IMR-90 (cell line): ENCODE measurements at regions not wholly inside any gene's neighbourhood (a gene's known extent, or its start where the extent isn't known, plus 50 kb on each side); places are given as distances from the start of the nearest gene placed in this dataset.

Experiments
- ATAC-seq: fragments of 200-7000 bp; cut with Tn5 transposase; 2 replicates; pipeline ENCODE4 v1.9.1; 2020; ENCODE audit warnings: low read depth, mild to moderate bottlenecking, moderate library complexity
- BruUV-seq: library from RNA; stranded (reverse); fragments of 400-500 nt; replicated peaks from 2 replicates; lab custom pipeline; 2021; lab: Mats Ljungman, UMichigan
- CTCF ChIA-PET: fragments of 300-600 bp; formaldehyde crosslinking; extraction: SDS; loops from one replicate; lab custom pipeline; 2021; ENCODE audit warnings: antibody characterized with exemption; lab: Yijun Ruan, JAX
- POLR2A ChIA-PET: fragments of 300-600 bp; sonication (Branson Sonifier 250); formaldehyde crosslinking; loops from one replicate; lab custom pipeline; 2022; ENCODE audit warnings: antibody characterized with exemption; ENCODE audit not compliant: unreplicated experiment; lab: Charles Lee
- DNase-seq: peaks from one replicate; pipeline ENCODE4 v3.0.0; 2013
- H2AFZ ChIP-seq: replicated peaks from 2 replicates; pipeline ENCODE3; 2013; ENCODE audit warnings: low read length, mild to moderate bottlenecking; ENCODE audit not compliant: poor library complexity
- H2AK5ac ChIP-seq: 2 replicates; pipeline ENCODE4 v1.6.1; 2013; ENCODE audit warnings: low read depth, low read length, inconsistent platforms
- H2AK9ac ChIP-seq: replicated peaks from 2 replicates; pipeline ENCODE3; 2013; ENCODE audit warnings: mild to moderate bottlenecking, low read depth, low read length, moderate library complexity; ENCODE audit not compliant: poor library complexity
- H2BK120ac ChIP-seq: 2 replicates; pipeline ENCODE4 v1.6.1; 2013; ENCODE audit warnings: low read depth, low read length, inconsistent platforms
- H2BK15ac ChIP-seq: 3 replicates; pipeline ENCODE4 v1.6.1; 2013; ENCODE audit warnings: low read depth, low read length, inconsistent platforms
- H2BK20ac ChIP-seq: 2 replicates; pipeline ENCODE4 v1.6.1; 2013; ENCODE audit warnings: low read depth, mild to moderate bottlenecking, inconsistent platforms, low read length, moderate library complexity
- H2BK5ac ChIP-seq: 2 replicates; pipeline ENCODE4 v1.6.1; 2013; ENCODE audit warnings: mild to moderate bottlenecking, low read depth, low read length, inconsistent platforms; ENCODE audit not compliant: poor library complexity, severe bottlenecking
- H3K14ac ChIP-seq: replicated peaks from 2 replicates; pipeline ENCODE4 v1.6.1; 2013; ENCODE audit warnings: low read depth, low read length, inconsistent platforms
- H3K18ac ChIP-seq: 2 replicates; pipeline ENCODE4 v1.6.1; 2013; ENCODE audit warnings: low read depth, low read length, control low read depth
- H3K23ac ChIP-seq: 2 replicates; pipeline ENCODE4 v1.6.1; 2013; ENCODE audit warnings: low read depth, low read length, inconsistent platforms
- H3K27ac ChIP-seq: 2 replicates; pipeline ENCODE4 v1.5.1; 2013; ENCODE audit warnings: mild to moderate bottlenecking, control low read depth, low read length; ENCODE audit not compliant: insufficient read depth
- H3K27me3 ChIP-seq: 2 replicates; pipeline ENCODE4 v1.6.1; 2013; ENCODE audit warnings: low read length; ENCODE audit not compliant: control insufficient read depth, insufficient read depth
- H3K36me3 ChIP-seq: 2 replicates; pipeline ENCODE4 v1.6.1; 2013; ENCODE audit warnings: low read length, mixed read lengths; ENCODE audit not compliant: control insufficient read depth, insufficient read depth
- H3K4ac ChIP-seq: 2 replicates; pipeline ENCODE4 v1.6.1; 2013; ENCODE audit warnings: low read depth, low read length, inconsistent platforms
- H3K4me1 ChIP-seq: 2 replicates; pipeline ENCODE4 v1.6.1; 2013; ENCODE audit warnings: low read length, mixed read lengths; ENCODE audit not compliant: control insufficient read depth, insufficient read depth
- H3K4me2 ChIP-seq: 2 replicates; pipeline ENCODE4 v1.6.1; 2013; ENCODE audit warnings: low read depth, mild to moderate bottlenecking, control low read depth, low read length, moderate library complexity
- H3K4me3 ChIP-seq: 2 replicates; pipeline ENCODE4 v1.5.1; 2013; ENCODE audit warnings: low read depth, mild to moderate bottlenecking, control low read depth, low read length, moderate library complexity; ENCODE audit not compliant: insufficient read depth
- H3K56ac ChIP-seq: 2 replicates; pipeline ENCODE4 v1.6.1; 2013; ENCODE audit warnings: low read length, inconsistent platforms; ENCODE audit not compliant: insufficient read depth; ENCODE audit errors: extremely low read depth
- H3K79me1 ChIP-seq, 2 experiments: 2 replicates each; pipeline ENCODE4 v1.6.1; 2013; ENCODE audit warnings: low read length in 2 of 2, inconsistent platforms in 1 of 2, low read depth in 1 of 2
- H3K9ac ChIP-seq: 2 replicates; pipeline ENCODE4 v1.6.1; 2013; ENCODE audit warnings: low read depth, low read length, control low read depth
- H3K9me1 ChIP-seq: 2 replicates; pipeline ENCODE4 v1.6.1; 2013; ENCODE audit warnings: low read length, inconsistent platforms; ENCODE audit not compliant: insufficient read depth
- H3K9me3 ChIP-seq: 2 replicates; pipeline ENCODE4 v1.6.1; 2013; ENCODE audit warnings: low read length; ENCODE audit not compliant: control insufficient read depth, insufficient read depth
- H4K20me1 ChIP-seq: 2 replicates; pipeline ENCODE4 v1.6.1; 2013; ENCODE audit warnings: low read length, inconsistent platforms; ENCODE audit not compliant: insufficient read depth
- H4K5ac ChIP-seq: 2 replicates; pipeline ENCODE4 v1.6.1; 2013; ENCODE audit warnings: mild to moderate bottlenecking, low read depth, low read length, control low read depth
- H4K8ac ChIP-seq, 2 experiments: 2 replicates each; pipeline ENCODE4 v1.6.1; 2013; ENCODE audit warnings: low read depth in 2 of 2, low read length in 2 of 2, control low read depth in 1 of 2, inconsistent platforms in 1 of 2
- H4K91ac ChIP-seq: 2 replicates; pipeline ENCODE4 v1.6.1; 2013; ENCODE audit warnings: low read depth, low read length, inconsistent platforms; ENCODE audit not compliant: insufficient read depth
- BHLHE40 ChIP-seq: fragments of 150-350 bp; IDR thresholded peaks from 2 replicates; pipeline ENCODE4 v1.6.1; 2016; ENCODE audit warnings: mild to moderate bottlenecking, low read depth, low read length
- FOS ChIP-seq: fragments of 150-350 bp; IDR thresholded peaks from 2 replicates; pipeline ENCODE4 v1.6.1; 2016; ENCODE audit warnings: low read depth, low read length
- WGBS, 2 experiments: methylation state at CpG; one replicate each; pipeline versions ENCODE4 v1.1.5 to v1.1.7; 2013; ENCODE audit warnings: missing lambda C conversion rate in 2 of 2; ENCODE audit not compliant: insufficient read length in 1 of 2; ENCODE audit errors: extremely low coverage in 2 of 2; 5-methylcytosine and 5-hydroxymethylcytosine counted together
- dilution Hi-C: fragments of 300-500 bp; cut with HindIII; formaldehyde crosslinking; loops from one replicate; pipeline ENCODE4 v1.14.3; 2018; ENCODE audit warnings: low sequenced_read_pairs; ENCODE audit not compliant: unreplicated experiment
- in situ Hi-C: fragments of 300-500 bp; cut with MboI; formaldehyde crosslinking; loops from 3 replicates; pipeline ENCODE4 v1.14.3; 2019; ENCODE audit warnings: low sequenced_read_pairs, inconsistent platforms, mixed read lengths
- intact Hi-C: fragments of 100-400 bp; cut with micrococcal nuclease; formaldehyde crosslinking; loops from 2 replicates; pipeline ENCODE4 v1.10.0; 2022
- TF ChIP-seq, protein P1 (sequence below): fragments of 150-350 bp; IDR thresholded peaks from 2 replicates; pipeline ENCODE4 v1.6.1; 2016; ENCODE audit warnings: low read depth, mild to moderate bottlenecking, low read length, moderate library complexity, borderline replicate concordance
- TF ChIP-seq, protein P2 (sequence below): fragments of 150-350 bp; IDR thresholded peaks from 2 replicates; pipeline ENCODE4 v1.6.1; 2017; ENCODE audit warnings: mild to moderate bottlenecking, antibody characterized with exemption, low read length, low read depth

DNA sequence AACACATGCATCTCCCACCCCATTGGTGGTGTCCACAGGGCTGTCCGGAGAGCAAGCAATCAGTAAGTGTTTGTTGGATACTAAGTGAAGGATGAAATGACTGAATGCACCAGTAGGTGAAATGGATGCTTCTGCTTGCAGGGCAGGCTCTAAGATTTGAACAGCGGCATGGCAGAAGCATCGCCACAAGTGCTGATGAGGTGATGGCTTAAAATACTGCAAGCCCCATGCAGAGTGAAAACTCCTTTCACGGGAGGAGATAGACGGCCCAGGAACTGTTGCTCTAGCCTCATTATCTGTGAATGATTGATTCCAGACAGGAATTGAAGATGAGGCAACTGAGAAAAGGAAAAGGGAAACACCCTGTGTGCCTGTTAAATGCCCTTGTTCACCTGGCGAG lies 158.9 kb downstream of the LY86 start:
- H3K56ac ChIP-seq: no peak overlapping the region

More for the DNA sequence above, 158.9 kb downstream of the LY86 start:
- WGBS, 2 experiments: 71% methylated on average over 2 of the region's 6 CpGs; no CpG with 5 or more reads in 1 of the 2 experiments
- Histone ChIP-seq H3K18ac (no peak overlapping the region), H2AK5ac (no peak overlapping the region), H3K9me1 (peaks cover 15% of the 10 kb centered on the region; the same call in 1 of the 2 replicates), H3K23ac (no peak overlapping the region), H4K91ac (no peak overlapping the region), H3K27me3 (no peaks in the 10 kb centered on the region; the same call in 1 of the 2 replicates), H3K9me3 (no peaks in the 10 kb centered on the region), H3K4ac (no peak overlapping the region), H2BK15ac (no peak overlapping the region), H3K14ac (no peak overlapping the region), H3K4me1 (peaks cover 17% of the 10 kb centered on the region), H3K27ac (no peak overlapping the region), H3K9ac (no peak overlapping the region), H2BK5ac (no peak overlapping the region), H3K36me3 (no peaks in the 10 kb centered on the region), H4K5ac (no peak overlapping the region), H4K20me1 (no peaks in the 10 kb centered on the region), H2BK20ac (no peak overlapping the region), H3K4me2 (no peak overlapping the region), H3K79me1 (no peaks in the 10 kb centered on the region), H2BK120ac (no peak overlapping the region), H3K4me3 (no peak overlapping the region), H2AK9ac (no peak overlapping the region), H2AFZ (no peak overlapping the region), H4K8ac (no peak overlapping the region)
- intact Hi-C loops (no loop called here), dilution Hi-C loops (no loop called here), in situ Hi-C loops (no loop called here)
- ChIA-PET CTCF (no interaction called here), POLR2A (no interaction called here)
- DNase-seq (no peak), ATAC-seq (no peak)
- no TSS peak for BruUV-seq
- TF ChIP-seq, protein P1, sequence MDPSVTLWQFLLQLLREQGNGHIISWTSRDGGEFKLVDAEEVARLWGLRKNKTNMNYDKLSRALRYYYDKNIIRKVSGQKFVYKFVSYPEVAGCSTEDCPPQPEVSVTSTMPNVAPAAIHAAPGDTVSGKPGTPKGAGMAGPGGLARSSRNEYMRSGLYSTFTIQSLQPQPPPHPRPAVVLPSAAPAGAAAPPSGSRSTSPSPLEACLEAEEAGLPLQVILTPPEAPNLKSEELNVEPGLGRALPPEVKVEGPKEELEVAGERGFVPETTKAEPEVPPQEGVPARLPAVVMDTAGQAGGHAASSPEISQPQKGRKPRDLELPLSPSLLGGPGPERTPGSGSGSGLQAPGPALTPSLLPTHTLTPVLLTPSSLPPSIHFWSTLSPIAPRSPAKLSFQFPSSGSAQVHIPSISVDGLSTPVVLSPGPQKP: no peak
- no peak for TF ChIP-seq FOS
- TF ChIP-seq, protein P2, sequence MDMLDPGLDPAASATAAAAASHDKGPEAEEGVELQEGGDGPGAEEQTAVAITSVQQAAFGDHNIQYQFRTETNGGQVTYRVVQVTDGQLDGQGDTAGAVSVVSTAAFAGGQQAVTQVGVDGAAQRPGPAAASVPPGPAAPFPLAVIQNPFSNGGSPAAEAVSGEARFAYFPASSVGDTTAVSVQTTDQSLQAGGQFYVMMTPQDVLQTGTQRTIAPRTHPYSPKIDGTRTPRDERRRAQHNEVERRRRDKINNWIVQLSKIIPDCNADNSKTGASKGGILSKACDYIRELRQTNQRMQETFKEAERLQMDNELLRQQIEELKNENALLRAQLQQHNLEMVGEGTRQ: no peak
- TF ChIP-seq BHLHE40: no peak
